Kidney glomerular epithelial cell (primary cell): ENCODE measurements at regions not wholly inside any gene's neighbourhood (a gene's known extent, or its start where the extent isn't known, plus 50 kb on each side); places are given as distances from the start of the nearest gene placed in this dataset.

Experiments
- DNase-seq: peaks from one replicate; lab custom pipeline; 2025; lab: John Stamatoyannopoulos, UW

DNA sequence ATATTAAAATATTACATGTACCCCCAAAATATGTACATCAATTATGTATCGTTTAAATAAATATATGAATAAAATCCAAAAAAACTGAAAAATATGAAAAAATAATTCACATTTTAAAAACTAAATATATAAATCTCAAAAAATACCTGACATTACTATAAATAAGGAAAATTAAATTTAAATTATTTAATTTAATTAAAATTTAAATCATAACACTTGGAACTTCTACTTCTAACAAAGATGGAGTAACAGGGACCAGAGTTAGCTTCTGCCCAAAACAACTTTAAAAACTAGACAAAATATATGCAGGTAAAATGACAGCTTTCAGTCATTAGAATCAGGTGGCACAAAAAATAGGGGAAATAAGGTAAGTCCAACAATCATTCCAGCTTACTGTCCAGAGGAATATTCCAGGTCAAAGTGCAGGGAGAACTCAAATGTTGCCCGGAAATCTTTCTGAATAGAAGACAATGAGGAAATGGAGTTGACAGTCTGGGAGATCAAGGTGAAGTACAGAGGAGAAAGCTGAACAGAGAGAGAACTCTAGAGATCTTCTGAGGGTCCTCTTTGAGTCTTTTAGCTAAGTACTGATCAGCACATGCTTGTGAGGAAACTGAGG, 207.7 kb upstream of the ATP11B start:
- no peak for DNase-seq

DNA sequence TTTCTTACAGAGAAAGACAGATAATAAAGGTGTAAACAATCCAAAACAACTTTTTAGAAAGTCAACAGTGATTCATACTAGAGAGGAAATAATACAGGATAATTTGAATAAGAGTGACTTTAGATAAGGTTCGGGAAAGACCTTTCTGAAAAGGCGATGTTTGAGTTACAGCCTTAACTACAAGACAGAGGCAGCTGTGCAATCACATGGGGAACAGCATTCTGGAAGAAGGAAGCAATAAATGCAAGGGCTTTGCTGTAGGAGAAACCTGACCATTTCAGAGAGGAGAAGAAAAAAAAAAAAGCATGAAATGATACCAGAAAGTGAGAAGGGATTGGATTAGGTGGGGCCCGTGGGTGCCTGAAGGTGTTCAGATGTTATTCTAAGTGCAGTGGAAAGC, 200.6 kb upstream of the ATP11B start:
- no peak for DNase-seq

DNA sequence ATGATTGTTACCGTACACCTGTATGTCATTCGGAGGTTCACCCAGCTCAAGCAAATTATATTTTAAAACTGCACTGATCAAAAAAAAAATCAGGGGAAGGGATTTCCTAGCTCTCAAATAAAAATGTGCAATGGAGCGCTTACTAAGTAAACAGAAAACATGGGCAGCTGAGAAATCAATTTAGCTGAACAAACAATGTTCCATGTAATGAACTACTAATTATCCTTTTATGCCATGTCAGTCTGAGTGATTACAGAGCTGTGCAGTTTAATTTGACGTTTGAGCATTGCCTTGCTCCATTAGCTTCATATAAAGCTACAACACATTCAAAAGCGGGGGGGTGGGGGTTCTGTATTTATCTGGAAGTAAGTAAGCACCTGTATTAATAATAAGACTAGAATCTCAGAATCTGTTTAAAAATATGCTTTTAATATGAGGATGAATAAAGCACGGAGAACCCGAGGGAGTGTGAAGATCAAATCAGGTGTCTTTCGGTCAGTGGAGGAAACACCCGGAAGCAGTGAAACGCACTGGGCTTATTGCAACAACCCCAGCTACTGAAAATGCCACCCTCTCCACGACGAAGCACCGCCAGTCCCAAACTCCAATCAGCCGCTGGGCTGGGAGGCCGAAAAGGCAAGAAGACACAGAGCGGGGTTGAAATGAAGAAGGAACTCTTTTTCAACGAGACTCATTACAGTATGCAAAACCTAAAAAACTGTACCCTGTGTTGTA, 196.5 kb upstream of the ATP11B start:
- no peak for DNase-seq

DNA sequence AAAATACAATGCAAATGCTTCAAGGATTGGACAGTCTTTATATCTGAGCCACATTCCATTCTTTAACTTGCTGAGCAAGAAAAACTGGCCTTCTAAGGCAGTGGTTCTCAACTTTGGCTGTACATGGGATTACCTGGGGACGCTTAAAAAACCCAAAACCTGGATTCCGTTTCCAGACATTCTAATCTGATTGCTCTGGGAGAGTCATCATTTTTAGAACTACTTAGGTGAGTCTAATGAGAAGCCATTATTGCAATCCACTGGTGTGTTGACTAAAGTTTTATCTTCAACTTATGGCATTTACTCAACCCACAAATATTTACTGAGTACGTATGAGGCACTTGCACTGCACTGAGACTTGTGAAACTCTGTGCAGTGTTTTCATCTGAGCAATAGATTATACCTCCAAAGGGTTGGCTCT, 195.7 kb upstream of the ATP11B start:
- DNase-seq: no peak

DNA sequence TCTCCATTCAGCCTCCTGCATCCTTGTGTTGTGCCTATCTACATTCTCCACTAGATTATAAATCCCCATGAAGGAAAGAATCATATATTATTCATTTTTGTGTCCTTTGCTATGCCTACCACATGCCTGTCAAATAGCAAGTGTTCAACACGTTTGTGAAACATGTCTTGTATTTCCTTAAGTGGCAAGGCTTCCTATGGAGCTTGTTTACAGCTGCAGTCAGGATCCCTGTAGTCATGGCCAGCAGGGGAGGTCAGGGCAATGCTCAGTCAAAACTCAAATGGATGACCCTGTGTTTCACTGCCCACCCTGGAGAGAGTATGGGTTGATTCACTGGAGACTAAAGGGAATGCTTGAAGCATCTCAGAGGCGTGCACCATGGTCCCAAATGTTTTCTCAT, 191.7 kb upstream of the ATP11B start:
- no peak for DNase-seq

DNA sequence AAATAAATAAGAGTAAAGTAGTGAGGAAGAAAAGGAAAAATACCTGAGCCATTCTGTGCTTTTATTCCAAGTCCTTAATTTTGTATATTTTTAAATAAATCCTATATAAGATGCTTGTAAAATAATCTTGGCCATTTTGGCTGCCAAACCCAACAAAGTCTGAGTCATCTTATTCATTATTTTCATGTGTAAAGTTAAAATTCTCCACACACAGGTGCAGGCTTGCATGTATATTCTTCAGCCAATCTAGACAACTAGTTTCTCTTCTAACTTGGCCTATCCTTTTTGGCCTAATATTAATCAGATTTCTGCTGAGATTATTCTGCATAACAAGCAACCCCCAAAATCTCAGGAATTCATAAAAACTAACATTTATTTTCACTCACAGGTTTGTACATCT, 189.8 kb upstream of the ATP11B start:
- DNase-seq: no peak

DNA sequence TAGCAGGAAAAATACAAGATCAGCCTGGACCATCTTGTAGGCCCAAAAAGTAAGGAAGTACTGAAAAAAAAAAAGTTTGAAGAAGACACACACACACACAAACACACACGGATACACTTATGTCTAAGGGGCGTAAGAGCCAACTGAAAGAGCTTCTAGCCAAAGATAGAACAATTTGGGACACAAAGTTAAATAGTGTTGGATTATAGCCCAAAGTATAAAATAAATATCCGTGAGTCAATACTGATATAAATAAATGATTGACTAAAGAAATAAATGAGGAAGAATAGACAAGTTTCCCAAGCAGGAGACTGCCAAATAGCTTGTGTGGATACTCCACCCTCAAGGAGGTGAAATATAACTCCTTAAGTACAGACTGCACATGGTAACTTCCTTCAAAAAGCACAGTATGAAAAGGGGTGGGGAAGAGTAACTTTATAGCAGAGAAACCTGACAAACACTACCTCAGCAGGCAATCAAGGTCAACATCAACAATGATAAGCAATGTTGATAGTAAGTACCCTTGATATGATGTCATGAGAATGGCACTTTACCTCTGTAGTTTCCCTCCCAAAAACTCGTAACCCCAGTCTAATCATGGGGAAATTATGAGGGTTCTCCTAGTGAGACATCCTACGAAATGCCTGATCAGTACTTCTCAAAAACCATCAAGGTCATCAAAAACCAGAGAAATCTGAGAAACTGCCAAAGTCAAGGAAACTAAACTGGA, 187.3 kb upstream of the ATP11B start:
- DNase-seq: no peak

DNA sequence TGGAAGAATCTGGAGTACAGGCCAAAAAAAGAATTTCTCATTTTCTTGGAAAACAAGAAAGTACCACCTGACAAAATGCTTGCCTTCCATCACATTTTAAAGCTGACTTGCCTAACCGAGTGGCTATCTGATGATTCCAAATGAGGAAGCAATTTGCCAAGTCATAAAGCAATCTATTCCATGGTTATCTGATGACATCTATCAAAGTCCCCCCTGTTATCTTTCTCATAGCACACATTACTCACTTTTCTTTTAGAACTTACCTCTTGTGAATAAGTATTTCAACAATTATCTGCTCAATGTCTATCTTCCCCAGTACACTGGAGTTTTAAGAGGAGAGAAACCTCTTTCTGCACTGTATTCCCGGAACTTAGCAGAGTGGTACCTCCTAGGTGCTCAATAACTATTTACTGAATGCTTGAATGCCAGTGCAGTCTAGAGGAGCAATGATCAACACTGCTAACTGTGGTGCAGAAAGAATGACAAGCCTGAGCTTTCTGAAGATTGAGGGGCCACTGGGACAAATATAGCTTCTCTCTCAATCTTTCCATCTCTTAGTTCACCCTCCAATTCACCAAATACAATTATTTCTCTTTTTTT, 186.3 kb upstream of the ATP11B start:
- DNase-seq: no peak

DNA sequence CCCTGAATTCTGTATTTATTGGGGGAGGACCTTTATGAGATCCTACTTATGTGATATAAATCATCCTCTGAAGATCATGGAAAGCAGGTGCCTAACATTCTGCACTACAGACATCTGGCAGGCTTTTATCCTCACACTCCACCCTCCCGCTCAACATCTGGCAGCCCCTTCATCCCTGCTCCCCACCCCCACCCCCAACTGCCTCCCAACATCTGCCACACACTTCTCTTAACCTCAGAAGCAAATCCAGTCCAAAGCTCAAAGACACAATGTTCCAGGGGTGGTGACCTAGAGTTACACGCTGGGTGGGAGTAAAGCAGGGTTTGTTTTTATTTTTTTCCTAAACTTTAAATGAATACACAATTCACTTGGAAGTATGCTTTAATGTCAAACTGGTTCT, 184.5 kb upstream of the ATP11B start:
- DNase-seq: no peak

DNA sequence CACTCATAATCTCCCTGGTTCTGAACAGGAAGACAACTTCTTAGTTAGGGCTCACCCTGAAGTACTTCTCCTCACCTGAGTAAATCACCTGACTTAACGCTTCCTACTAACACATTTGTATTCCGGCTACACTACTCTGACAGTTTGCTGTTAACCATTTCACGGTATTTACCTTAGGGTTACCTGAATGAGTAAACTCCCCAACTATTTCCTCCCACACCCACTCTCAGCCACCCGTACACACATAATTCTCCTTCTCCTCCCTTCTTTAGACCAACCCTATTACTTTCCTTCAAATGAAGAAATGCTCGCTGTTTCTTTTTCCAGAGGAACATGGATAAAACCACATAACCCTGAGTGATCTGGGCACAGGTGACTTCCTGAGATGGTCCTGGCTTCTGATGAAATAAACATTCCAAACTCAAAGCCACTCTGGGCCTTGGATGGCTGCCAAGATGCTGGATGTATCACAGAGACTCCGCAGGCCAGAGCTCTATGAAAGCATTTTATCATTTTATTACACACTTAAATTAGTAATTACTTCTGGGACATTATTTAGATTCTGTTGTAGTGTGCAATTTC, 183.6 kb upstream of the ATP11B start:
- peak; percentile 58 for DNase-seq

DNA sequence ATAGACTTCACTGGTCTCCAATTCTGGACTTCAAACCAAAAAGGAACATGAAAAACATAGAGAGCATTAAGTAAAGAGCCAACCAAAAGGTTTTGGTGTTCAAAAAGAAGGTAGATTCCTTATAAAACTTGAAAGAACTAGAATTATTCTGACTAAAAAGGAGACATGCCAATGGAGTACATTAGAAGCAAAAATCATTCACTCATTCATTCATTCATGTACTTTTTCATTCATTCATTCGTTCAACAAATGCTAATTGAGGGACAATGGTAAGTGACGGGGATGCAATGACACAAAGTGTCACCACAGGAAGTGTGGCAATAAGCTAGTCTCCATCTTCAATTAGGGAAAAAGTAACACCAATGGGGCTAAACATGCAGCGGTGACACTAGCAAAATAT, 181.0 kb upstream of the ATP11B start:
- DNase-seq: no peak

DNA sequence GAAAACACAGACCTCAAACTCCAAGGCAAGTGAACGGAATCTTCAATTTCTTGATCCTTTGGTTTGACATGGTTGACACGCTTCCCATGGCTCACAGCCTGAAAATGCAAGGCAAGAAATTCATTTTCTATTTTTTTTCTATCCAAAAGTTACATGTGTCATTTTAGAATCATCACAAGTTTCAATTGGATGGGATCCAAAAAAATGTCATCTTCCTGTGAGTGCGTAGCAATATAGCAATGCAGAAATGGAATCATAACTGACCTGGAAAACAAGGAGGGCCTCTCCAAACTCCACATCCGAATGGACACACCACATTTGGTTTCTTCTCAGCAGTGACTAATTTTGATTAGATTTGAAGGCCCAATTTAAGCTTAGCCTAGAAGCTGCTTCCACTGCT, 175.8 kb upstream of the ATP11B start:
- DNase-seq: no peak

DNA sequence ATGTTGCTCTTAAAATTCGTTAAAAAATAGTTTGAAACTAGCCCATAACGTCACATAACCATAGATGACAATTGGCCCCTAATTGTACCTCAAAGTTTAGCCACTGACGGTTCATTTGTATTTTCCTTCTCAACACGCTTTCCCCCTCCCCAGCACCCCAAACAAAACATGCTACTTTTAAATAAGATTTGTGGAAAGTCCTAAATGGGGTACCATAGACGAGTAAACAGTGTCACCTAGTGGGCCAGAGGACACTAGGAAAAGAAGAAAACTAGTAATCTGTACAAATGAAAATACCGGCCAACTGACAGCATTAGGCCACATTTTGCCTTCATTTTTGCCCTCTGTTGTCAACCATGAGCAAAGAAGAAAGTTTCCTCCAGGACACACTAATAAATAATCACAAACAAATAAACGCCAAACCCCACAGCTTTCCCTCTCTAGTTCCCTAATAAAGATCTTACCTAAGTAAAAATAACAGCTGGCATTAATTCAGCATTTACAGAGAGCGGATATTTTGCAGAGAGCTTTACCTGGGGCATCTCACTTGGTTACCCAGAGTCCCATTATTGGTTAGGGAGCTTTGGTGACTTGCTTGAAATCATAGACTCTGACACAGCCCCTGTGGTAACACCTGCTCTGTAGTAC, 175.1 kb upstream of the ATP11B start:
- peak; percentile 9 for DNase-seq

DNA sequence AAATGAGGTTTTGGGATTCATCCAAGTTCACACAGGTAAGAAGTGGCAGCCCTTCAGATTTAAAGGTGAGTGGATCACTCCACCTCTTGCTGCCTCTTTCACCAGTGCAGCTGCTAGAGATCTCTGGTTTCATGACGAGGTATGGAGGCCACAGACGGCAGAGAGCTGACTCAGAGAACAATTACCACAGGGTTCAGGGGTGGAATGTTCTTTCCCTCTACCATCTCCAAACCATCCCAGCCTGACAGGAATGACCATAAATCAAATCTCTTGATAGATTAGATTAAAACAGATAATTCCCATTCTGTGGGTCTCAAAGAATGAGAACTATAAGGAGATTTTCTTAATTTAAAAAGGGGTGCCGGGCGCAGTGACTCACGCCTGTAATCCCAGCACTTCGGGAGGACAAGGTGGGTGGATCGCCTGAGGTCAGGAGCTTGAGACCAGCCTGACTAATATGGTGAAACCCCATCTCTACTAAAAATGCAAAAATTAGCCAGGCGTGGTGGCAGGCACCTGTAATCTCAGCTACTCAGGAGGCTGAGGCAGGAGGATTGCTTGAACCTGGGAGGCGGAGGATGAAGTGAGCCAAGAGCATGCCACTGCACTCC, 174.2 kb upstream of the ATP11B start:
- DNase-seq: peak; percentile 48

DNA sequence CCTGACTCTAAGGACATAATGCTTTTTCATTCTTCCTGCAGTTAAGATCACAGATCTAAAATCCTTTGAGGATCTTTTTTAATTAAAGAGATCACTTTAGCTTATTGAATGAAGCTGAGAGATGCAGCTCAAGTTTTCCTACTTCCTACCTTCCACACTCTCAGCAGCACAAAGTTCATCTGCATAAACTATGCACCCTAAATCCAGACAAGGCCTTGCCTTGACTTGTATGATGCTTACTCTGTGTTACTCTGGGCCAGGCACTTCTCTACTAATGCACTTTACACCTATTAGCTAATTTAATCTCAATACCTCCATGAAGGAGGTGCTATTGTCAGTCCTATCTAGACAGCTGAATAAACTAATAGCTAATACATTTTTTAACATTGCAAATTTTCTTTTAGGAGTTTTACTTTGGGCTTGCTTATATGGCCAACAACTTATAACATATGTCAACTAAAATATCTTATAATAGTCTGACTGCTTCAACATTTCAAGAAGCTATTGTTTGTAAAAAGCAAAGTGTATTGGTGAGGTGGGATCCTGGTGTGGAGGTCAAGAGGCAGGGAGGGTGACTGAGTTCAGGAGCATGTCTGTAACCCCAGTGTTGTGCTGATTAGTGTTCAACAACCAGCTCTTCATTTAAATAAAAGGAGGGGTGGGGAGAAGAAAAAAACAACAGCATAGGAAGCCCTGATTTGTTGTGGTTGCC, 172.4 kb upstream of the ATP11B start:
- DNase-seq: no peak

DNA sequence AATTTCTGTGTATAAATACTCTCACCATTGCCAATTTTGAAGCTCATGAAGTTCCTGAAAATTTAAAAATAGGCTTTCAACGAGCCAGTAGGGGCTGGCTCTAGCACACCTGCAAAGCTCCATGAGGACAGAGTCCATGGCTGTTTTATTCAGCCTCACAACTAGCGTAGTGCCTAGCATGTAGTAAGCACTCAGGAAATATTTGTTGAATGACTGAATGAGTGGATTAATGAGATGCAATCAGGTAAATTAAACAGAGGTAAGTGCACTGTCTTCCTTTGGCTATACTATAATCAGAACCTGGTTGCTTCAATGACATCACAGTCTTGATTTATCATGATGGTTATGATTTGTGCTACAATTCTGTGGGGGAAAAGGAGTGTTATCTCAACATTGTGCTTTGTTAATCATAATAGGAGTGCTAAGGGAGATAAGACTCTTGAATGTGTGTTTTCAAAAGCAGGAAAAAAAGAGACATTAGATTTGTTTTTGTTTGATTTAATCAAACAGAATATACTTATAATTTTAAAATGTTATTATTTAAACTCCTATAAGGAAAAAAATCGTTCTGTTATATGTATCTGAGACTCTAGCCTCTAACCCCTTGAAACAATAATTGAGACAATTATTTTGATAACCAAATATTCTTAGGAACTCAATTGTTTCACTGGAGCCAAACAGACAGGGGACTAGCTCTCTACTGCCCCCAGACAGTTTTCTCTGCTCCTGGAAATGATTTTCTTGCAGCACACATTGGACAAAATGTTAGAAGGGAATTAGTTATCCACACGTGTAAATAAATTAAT, 171.7 kb upstream of the ATP11B start:
- no peak for DNase-seq

DNA sequence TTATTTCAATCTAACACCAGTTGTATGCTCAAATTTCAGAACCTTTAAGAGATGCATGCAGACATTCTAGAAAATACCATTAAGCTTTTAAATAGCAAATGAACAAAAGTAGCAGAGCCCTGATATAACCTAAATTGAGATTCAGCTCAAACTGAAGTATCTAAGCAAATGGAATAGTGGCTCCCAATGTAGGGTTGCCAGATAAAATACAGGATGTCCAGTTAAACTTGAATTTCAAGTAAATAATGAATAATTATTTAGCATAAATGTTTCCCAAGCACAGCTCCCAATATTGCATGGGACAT, 171.1 kb upstream of the ATP11B start:
- no peak for DNase-seq

DNA sequence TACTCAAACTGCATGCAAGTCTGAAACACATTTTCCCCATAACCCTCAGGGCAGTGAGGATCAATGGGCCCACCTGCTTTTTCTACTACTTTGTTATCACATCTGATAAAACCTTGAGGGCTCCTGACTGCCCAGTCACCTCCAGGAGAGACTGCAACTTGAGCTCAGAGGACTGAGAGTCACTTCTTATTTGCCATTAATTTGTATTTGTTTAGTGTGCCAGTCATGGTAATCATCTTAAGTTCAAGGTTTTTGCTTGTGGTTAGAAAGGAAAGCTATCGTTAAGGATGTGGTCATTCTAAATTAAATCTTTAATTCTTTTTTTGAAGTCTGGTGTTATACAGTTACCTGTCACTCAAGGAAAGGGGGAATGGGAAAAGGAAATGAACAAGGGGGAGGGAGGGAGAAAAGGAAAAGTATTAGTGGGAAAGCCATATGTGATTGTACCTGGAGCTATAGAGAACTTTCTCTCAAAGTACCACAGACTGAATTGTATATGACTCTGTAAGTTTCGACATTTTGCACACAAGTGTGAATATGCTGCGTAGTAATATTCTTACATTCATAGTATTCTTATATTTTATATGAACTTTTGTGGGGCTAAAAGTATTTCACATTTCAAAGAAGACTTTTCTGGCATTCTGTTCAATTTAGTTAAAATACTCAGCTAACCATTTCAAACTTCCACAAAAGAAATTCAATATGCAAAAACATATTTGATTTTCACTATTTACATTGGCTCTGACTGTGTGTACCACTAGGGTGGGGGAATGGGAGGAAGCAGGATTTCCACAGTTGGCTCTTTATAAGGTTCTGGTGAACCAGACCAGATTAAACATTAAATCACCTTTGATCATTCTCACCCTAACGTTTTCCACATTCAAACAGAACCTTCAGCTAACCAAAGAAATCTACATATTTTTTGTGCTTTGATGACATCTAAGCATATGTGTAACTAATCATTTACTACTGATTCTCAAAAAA, 166.5 kb upstream of the ATP11B start:
- no peak for DNase-seq

DNA sequence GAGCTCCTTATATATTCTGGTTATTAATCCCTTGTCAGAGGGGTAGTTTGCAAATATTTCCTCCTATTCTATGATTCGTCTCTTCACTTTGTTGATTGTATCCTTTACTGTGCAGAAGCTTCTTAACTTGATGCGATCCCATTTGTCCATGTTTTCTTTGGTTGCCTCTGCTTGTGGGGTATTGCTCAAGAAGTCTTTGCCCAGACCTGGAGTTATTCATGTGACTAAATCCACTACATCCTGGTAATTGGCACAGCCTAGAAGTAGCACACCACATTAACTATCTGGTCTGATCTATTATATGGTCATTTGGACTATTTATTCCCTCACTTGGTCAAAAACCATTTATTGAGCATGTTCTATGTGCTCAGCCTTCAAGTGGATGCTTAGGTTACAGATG, 164.8 kb upstream of the ATP11B start:
- DNase-seq: no peak
